Stimulated activated CD4-positive, alpha-beta T cell treated with anti-CD3 and anti-CD28 coated beads, Interleukin-12 subunit alpha, Interleukin-12 subunit beta, amount 100 ng/mL, for 24 hours (primary cell): ENCODE measurements at regions not wholly inside any gene's neighbourhood (a gene's known extent, or its start where the extent isn't known, plus 50 kb on each side); places are given as distances from the start of the nearest gene placed in this dataset.
"Not testable (repeated sequence)": the region's sequence is repeated elsewhere in the genome, so short reads cannot be mapped to it uniquely, and the experiment has no call there.

Experiments used
- DNase-seq, 2 experiments: peaks; one replicate each; pipeline ENCODE4 v3.0.0-alpha.2; 2020; ENCODE audit warnings: low read depth in 2 of 2

- DNase-seq: no peak
Observed at GRCh38 chr12:68387338-68387737, 55.2 kb upstream of the MDM1 start.

GRCh38 chr12:68389305-68389704, 57.1 kb upstream of the MDM1 start:
- no peak for DNase-seq

GRCh38 chr12:68391937-68392336, 59.8 kb upstream of the MDM1 start:
- DNase-seq: no peak

- DNase-seq: no peak
Observed at GRCh38 chr12:68392376-68392775, 60.2 kb upstream of the MDM1 start.

GRCh38 chr12:68393417-68393816, 61.3 kb upstream of the MDM1 start:
- no peak for DNase-seq

GRCh38 chr12:68397566-68398158, 65.5 kb upstream of the MDM1 start:
- no peak for DNase-seq

- not testable (repeated sequence) for DNase-seq
Observed at GRCh38 chr12:68398689-68399088, 66.5 kb upstream of the MDM1 start.

- no peak for DNase-seq
Observed at GRCh38 chr12:68400226-68400829, 68.2 kb upstream of the MDM1 start.

- DNase-seq: no peak
Observed at GRCh38 chr12:68402422-68402821, 70.3 kb upstream of the MDM1 start.

GRCh38 chr12:68403296-68403695, 71.1 kb upstream of the MDM1 start:
- DNase-seq: no peak

GRCh38 chr12:68403711-68404110, 71.5 kb upstream of the MDM1 start:
- no peak for DNase-seq

- no peak for DNase-seq
Observed at GRCh38 chr12:68405343-68405781, 73.2 kb upstream of the MDM1 start.

- no peak for DNase-seq
Observed at GRCh38 chr12:68406134-68406576, 74.0 kb upstream of the MDM1 start.

- no peak for DNase-seq
Observed at GRCh38 chr12:68406911-68407310, 74.7 kb upstream of the MDM1 start.

- DNase-seq: no peak
Observed at GRCh38 chr12:68410018-68410660, 78.0 kb upstream of the MDM1 start.

- DNase-seq: no peak
Observed at GRCh38 chr12:68411371-68411770, 79.2 kb upstream of the MDM1 start.

GRCh38 chr12:68414988-68415387, 82.8 kb upstream of the MDM1 start:
- DNase-seq: no peak

GRCh38 chr12:68416350-68416749, 84.2 kb upstream of the MDM1 start:
- no peak for DNase-seq

- DNase-seq: no peak
Observed at GRCh38 chr12:68416826-68417225, 84.7 kb upstream of the MDM1 start.

GRCh38 chr12:68418137-68418460, 85.9 kb upstream of the MDM1 start:
- no peak for DNase-seq

- no peak for DNase-seq
Observed at GRCh38 chr12:68420225-68421010, 88.3 kb upstream of the MDM1 start.

GRCh38 chr12:68422159-68422558, 90.0 kb upstream of the MDM1 start:
- DNase-seq: no peak
